ENCODE measurements at regions not wholly inside any gene's neighbourhood (a gene's known extent, or its start where the extent isn't known, plus 50 kb on each side); places are given as distances from the start of the nearest gene placed in this dataset.

DNA sequence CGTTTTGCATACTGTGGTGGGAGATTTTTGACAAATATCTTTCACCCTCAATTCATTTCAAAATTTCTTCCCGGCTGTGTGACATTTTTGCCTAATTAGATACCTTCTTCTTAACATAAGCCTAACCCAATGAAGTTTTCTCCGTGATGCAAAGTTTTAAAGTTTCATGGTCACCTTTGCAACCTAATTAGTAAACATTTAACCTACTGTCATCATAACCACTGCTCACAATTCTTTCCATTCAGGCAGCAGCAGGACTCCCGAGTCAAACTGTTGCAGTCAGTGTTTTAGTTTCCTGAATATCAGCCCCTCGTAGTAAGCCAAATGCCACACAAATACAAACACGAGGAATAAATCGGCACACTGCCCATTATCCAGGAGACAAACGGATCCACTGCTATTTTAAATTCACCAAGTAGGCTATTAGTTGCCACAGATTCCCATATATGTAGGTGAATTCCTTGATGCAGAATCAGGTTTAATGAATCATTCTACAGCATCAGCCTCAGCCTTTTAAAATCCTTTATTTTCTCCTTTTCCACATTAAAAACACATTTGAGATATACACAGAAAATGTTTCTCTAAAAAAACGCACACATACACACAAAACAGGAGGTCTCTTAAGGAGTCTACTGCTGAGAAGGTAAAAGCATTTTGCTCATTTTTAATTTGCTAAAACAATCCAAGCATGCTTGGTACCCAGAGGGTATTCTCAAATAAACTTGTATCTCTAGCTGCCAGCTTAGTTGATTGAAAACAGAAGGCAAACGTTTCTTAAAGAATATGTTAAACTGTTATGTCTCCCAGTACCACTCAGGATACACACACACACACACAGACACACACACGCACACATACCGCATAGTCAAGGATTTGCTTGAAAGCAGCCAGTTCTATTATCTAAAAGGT lies 106.5 kb upstream of the KCTD1 start:
- no peak for DNase-seq
- no peaks in the 10 kb centered on the region for H3K9me3 ChIP-seq
- H3K36me3 ChIP-seq, result no peaks in the 10 kb centered on the region
- no peak for ATAC-seq
- intact Hi-C loops (cut with DNase I), result no loop called here
- peaks cover 13% of the 10 kb centered on the region for H3K4me1 ChIP-seq
- TF ChIP-seq, protein P1, sequence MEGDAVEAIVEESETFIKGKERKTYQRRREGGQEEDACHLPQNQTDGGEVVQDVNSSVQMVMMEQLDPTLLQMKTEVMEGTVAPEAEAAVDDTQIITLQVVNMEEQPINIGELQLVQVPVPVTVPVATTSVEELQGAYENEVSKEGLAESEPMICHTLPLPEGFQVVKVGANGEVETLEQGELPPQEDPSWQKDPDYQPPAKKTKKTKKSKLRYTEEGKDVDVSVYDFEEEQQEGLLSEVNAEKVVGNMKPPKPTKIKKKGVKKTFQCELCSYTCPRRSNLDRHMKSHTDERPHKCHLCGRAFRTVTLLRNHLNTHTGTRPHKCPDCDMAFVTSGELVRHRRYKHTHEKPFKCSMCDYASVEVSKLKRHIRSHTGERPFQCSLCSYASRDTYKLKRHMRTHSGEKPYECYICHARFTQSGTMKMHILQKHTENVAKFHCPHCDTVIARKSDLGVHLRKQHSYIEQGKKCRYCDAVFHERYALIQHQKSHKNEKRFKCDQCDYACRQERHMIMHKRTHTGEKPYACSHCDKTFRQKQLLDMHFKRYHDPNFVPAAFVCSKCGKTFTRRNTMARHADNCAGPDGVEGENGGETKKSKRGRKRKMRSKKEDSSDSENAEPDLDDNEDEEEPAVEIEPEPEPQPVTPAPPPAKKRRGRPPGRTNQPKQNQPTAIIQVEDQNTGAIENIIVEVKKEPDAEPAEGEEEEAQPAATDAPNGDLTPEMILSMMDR (IDR thresholded peaks at IDR 0.05), result no peak
- H3K27ac ChIP-seq, result peak overlapping the region; percentile 82
- H3K27me3 ChIP-seq, result no peaks in the 10 kb centered on the region
- peak overlapping the region; percentile 65 for H3K4me3 ChIP-seq

DNA sequence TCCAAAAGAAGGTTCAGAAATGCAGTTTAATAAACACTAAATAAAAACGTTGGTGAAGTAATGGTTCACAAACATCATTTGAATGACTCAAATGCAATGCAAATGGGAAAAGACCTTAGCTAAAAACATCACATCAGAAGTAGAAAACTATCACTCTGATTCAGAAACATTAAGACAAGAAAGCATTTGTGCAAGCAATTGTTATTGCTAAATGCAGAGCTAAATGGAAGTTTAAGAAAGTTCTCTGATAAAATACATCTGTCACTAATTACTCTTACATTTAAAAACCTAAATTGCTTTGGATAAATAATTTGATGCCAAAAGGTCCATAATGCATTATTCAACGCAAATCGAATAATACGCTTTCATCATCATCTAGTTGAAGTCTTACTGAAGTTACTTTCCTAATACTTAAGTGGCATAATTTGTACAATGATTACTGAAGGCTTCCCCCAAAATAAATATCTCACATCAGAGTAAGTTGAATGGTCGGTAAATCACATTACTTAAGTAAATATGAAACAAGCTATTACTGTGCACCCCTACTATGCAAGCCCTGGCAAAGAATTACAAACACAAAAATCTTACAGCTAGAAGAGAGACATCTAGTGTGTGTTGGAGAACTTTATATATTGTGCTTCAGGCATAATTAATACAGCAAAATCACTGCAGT lies 105.7 kb upstream of the KCTD1 start:
- no peak overlapping the region for H3K27ac ChIP-seq
- H3K9me3 ChIP-seq, result no peaks in the 10 kb centered on the region
- TF ChIP-seq, protein P1 (IDR thresholded peaks at IDR 0.05), result no peak
- no peak overlapping the region for H3K4me3 ChIP-seq
- intact Hi-C loops (cut with DNase I), result no loop called here
- H3K4me1 ChIP-seq, result peaks cover 13% of the 10 kb centered on the region
- H3K27me3 ChIP-seq, result no peaks in the 10 kb centered on the region
- DNase-seq (no peak), ATAC-seq (no peak)
- H3K36me3 ChIP-seq, result no peaks in the 10 kb centered on the region

DNA sequence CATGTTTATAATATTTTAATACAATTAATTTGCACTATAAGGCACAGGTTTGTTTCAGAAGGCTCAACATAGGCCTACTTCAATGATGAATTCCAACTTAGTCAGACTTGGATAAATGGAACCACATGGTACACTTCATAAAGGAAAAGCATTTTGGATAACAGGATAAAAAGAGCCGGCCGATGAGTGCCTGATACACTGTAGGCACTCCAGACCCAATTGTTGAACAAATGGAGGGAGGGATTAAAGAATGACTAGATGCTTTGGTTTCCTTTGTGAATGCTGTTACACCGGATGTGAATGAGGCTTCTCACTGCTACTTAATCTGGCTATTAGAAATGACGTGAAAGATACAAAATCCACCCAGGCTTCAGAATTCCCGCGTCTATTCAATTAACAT lies 104.1 kb upstream of the KCTD1 start:
- no peak for ATAC-seq
- Histone ChIP-seq H3K4me1 (peaks cover 6% of the 10 kb centered on the region), H3K27ac (no peak overlapping the region), H3K4me3 (no peak overlapping the region), H3K9me3 (no peaks in the 10 kb centered on the region), H3K36me3 (no peaks in the 10 kb centered on the region), H3K27me3 (no peaks in the 10 kb centered on the region)
- TF ChIP-seq, protein P1 (IDR thresholded peaks at IDR 0.05), result no peak
- intact Hi-C loops (cut with DNase I), result no loop called here
- no peak for DNase-seq

DNA sequence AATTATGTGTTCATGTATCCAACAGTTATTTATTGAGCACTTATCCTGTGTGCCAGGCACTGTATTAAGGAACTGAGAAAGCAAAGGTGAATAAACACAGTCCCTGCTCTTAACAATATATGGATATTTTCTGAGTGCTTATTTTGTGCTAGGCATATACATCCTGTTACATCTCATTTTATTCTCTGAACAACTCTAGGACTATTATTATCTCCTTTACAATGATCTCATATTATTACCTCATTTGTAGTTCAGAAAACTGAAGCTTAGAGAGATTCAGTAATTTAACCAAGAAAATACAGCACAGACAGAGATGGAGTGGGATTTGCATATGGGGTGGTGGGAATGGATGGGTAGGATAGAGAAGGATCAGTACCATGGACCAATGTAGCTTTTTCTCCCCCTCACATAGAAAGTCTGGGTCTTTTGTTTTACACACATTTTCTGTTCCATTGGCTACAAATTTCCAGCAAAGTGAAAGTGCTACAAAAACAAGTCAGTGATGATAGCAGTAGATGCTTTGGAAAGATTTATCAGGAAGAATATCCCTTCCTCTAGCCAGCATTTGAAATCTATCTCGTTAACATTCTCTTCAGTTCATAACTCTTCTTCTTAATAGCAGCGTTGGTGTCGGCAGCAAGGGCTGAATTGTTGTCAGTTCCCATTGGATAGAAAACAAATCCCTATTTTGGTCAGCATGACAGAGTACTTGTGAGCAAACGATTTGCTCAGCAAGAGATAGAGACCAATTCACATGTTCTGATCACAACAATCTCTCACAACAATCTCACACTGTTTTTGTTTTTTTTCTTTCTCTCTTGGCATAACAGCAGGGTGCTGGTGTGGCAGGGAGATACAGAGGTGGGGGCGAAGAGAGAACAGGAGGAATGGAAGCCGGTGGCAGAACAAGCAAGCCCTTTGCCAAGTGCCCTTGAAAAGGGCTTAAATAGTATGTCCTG lies 102.2 kb upstream of the KCTD1 start:
- no peak overlapping the region for H3K27ac ChIP-seq
- TF ChIP-seq, protein P1 (IDR thresholded peaks at IDR 0.05), result no peak
- no peak for DNase-seq
- H3K4me1 ChIP-seq, result no peaks in the 10 kb centered on the region
- no peaks in the 10 kb centered on the region for H3K36me3 ChIP-seq
- intact Hi-C loops (cut with DNase I), result no loop called here
- H3K9me3 ChIP-seq, result no peaks in the 10 kb centered on the region
- H3K27me3 ChIP-seq, result no peaks in the 10 kb centered on the region
- no peak for ATAC-seq
- H3K4me3 ChIP-seq, result no peak overlapping the region

GRCh38 chr18:26649193-26649543 lies 100.8 kb upstream of the KCTD1 start:
- ATAC-seq (peak; percentile 77), DNase-seq (no peak)
- intact Hi-C loops (cut with DNase I), result no loop called here
- H3K36me3 ChIP-seq, result no peaks in the 10 kb centered on the region
- H3K4me1 ChIP-seq, result no peaks in the 10 kb centered on the region
- H3K9me3 ChIP-seq, result no peaks in the 10 kb centered on the region
- no peaks in the 10 kb centered on the region for H3K27me3 ChIP-seq
- H3K4me3 ChIP-seq, result peak overlapping the region; percentile 8
- H3K27ac ChIP-seq, result no peak overlapping the region
- TF ChIP-seq, protein P1 (IDR thresholded peaks at IDR 0.05), result no peak

All from upper lobe of right lung (tissue), 1 donor.